H1 (cell line): ENCODE measurements at regions not wholly inside any gene's neighbourhood (a gene's known extent, or its start where the extent isn't known, plus 50 kb on each side); places are given as distances from the start of the nearest gene placed in this dataset.

Experiments
- CTCF ChIA-PET: fragments of 300-600 bp; sonication (Branson Sonifier 250); formaldehyde crosslinking; loops from one replicate; lab custom pipeline; 2021; ENCODE audit not compliant: partially characterized antibody; lab: Charles Lee
- POLR2A ChIA-PET: fragments of 300-600 bp; sonication (Branson Sonifier 250); formaldehyde crosslinking; loops from one replicate; lab custom pipeline; 2021; ENCODE audit warnings: inconsistent platforms; ENCODE audit not compliant: partially characterized antibody; lab: Charles Lee
- DNase-seq, 2 experiments: peaks; one replicate each; pipeline versions ENCODE4 v3.0.0 to v3.0.0-alpha.2; 2010 to 2022; ENCODE audit warnings: low spot score in 2 of 2, low read depth in 1 of 2, mixed read lengths in 1 of 2
- FAIRE-seq: peaks from 2 replicates; lab custom pipeline; 2011; peaks lifted over from hg19 to GRCh38; lab: Jason Lieb, UNC
- H2AFZ ChIP-seq: 2 replicates; pipeline ENCODE4 v1.8.1; 2012; ENCODE audit warnings: low read length, inconsistent platforms
- H2AK5ac ChIP-seq: 2 replicates; pipeline ENCODE4 v1.6.1; 2013; ENCODE audit warnings: low read depth, low read length
- H2BK120ac ChIP-seq: replicated peaks from 2 replicates; pipeline ENCODE3; 2013; ENCODE audit warnings: low read depth, low read length, inconsistent platforms
- H2BK12ac ChIP-seq: 2 replicates; pipeline ENCODE4 v1.6.1; 2013; ENCODE audit warnings: low read depth, low read length
- H2BK15ac ChIP-seq: 2 replicates; pipeline ENCODE4 v1.6.1; 2013; ENCODE audit warnings: low read length
- H2BK20ac ChIP-seq: 2 replicates; pipeline ENCODE4 v1.6.1; 2013; ENCODE audit warnings: low read length
- H2BK5ac ChIP-seq: 2 replicates; pipeline ENCODE4 v1.6.1; 2013; ENCODE audit warnings: low read depth, low read length
- H3K14ac ChIP-seq: 2 replicates; pipeline ENCODE4 v1.6.1; 2013; ENCODE audit warnings: inconsistent platforms; ENCODE audit not compliant: insufficient read length
- H3K18ac ChIP-seq: 2 replicates; pipeline ENCODE4 v1.6.1; 2013; ENCODE audit warnings: low read length; ENCODE audit errors: extremely low read depth
- H3K23ac ChIP-seq: 2 replicates; pipeline ENCODE4 v1.6.1; 2013; ENCODE audit warnings: inconsistent platforms; ENCODE audit not compliant: insufficient read length
- H3K23me2 ChIP-seq: 2 replicates; pipeline ENCODE4 v1.6.1; 2013; ENCODE audit warnings: low read depth, low read length
- H3K27ac ChIP-seq: 2 replicates; pipeline ENCODE4 v1.6.1; 2011; ENCODE audit warnings: low read depth, low read length, inconsistent platforms
- H3K27me3 ChIP-seq, 4 experiments: replicated peaks in 1 of 4; 1 replicate in 1 of 4; 2 replicates in 3 of 4; pipeline versions ENCODE4 v1.6.1 to v1.8.1; 2011 to 2013; ENCODE audit warnings: low read length in 3 of 4, mild to moderate bottlenecking in 3 of 4, inconsistent platforms in 2 of 4, mixed read lengths in 2 of 4, moderate library complexity in 1 of 4; ENCODE audit not compliant: control insufficient read depth in 3 of 4, insufficient read depth in 3 of 4; ENCODE audit errors: extremely low read depth in 1 of 4
- H3K36me3 ChIP-seq, 4 experiments: 2 replicates each; pipeline versions ENCODE4 v1.6.1 to v1.8.1; 2011 to 2013; ENCODE audit warnings: mild to moderate bottlenecking in 4 of 4, low read length in 3 of 4, moderate library complexity in 2 of 4, control low read depth in 1 of 4, inconsistent platforms in 1 of 4; ENCODE audit not compliant: insufficient read depth in 4 of 4, control insufficient read depth in 2 of 4
- H3K4ac ChIP-seq: replicated peaks from 2 replicates; pipeline ENCODE3; 2013; ENCODE audit warnings: low read length, low read depth, mixed read lengths, inconsistent platforms; ENCODE audit not compliant: insufficient read length
- H3K4me1 ChIP-seq, 4 experiments: replicated peaks in 1 of 4; 1 replicate in 1 of 4; 2 replicates in 3 of 4; pipeline versions ENCODE4 v1.6.1 to v1.8.1; 2011 to 2013; ENCODE audit warnings: low read length in 3 of 4, inconsistent platforms in 2 of 4, mixed read lengths in 1 of 4; ENCODE audit not compliant: insufficient read depth in 4 of 4, control insufficient read depth in 3 of 4
- H3K4me2 ChIP-seq, 2 experiments: 2 replicates each; pipeline versions ENCODE4 v1.6.1 to v1.8.1; 2011 to 2013; ENCODE audit warnings: low read depth in 2 of 2, low read length in 2 of 2, control low read depth in 1 of 2, inconsistent platforms in 1 of 2, mild to moderate bottlenecking in 1 of 2; ENCODE audit not compliant: insufficient read depth in 1 of 2
- H3K4me3 ChIP-seq, 4 experiments: fragments of 200-600, 300-600 bp in 1 of 4; sonication (generic), shearing (Covaris generic), sonication (Bioruptor Twin) in 1 of 4; 2 replicates each; pipeline versions ENCODE4 v1.5.1 to v1.8.1; 2011 to 2016; ENCODE audit warnings: low read length in 4 of 4, low read depth in 3 of 4, control low read depth in 2 of 4, inconsistent platforms in 2 of 4, mild to moderate bottlenecking in 2 of 4, mixed read lengths in 1 of 4, moderate library complexity in 1 of 4; ENCODE audit not compliant: insufficient read depth in 2 of 4; ENCODE audit errors: extremely low read depth in 1 of 4
- H3K56ac ChIP-seq: replicated peaks from 2 replicates; pipeline ENCODE3; 2013; ENCODE audit warnings: low read depth, mild to moderate bottlenecking, mixed read lengths, low read length, inconsistent platforms; ENCODE audit not compliant: insufficient read length
- H3K79me1 ChIP-seq: 2 replicates; pipeline ENCODE4 v1.6.1; 2013; ENCODE audit warnings: low read depth, low read length, control low read depth
- H3K79me2 ChIP-seq, 2 experiments: 2 replicates each; pipeline versions ENCODE4 v1.6.1 to v1.8.1; 2012 to 2013; ENCODE audit warnings: low read length in 2 of 2, mild to moderate bottlenecking in 2 of 2, inconsistent platforms in 1 of 2; ENCODE audit not compliant: insufficient read depth in 2 of 2, control insufficient read depth in 1 of 2
- H3K9ac ChIP-seq, 4 experiments: replicated peaks in 1 of 4; 1 replicate in 1 of 4; 2 replicates in 3 of 4; pipeline versions ENCODE4 v1.6.1 to v1.8.1; 2011 to 2013; ENCODE audit warnings: low read depth in 3 of 4, low read length in 3 of 4, control low read depth in 2 of 4, mild to moderate bottlenecking in 2 of 4, moderate library complexity in 2 of 4, inconsistent platforms in 1 of 4; ENCODE audit errors: extremely low read depth in 1 of 4
- H3K9me3 ChIP-seq, 2 experiments: 2 replicates each; pipeline versions ENCODE4 v1.6.1 to v1.8.1; 2012 to 2013; ENCODE audit warnings: mild to moderate bottlenecking in 2 of 2, moderate library complexity in 2 of 2, control low read depth in 1 of 2, inconsistent platforms in 1 of 2, low read depth in 1 of 2, low read length in 1 of 2, mixed read lengths in 1 of 2; ENCODE audit not compliant: insufficient read depth in 2 of 2
- H4K20me1 ChIP-seq, 2 experiments: replicated peaks in 1 of 2; 2 replicates each; pipeline versions ENCODE3 to v1.8.1; 2011 to 2013; ENCODE audit warnings: inconsistent platforms in 2 of 2, low read length in 2 of 2, mild to moderate bottlenecking in 1 of 2; ENCODE audit not compliant: insufficient read depth in 2 of 2, control insufficient read depth in 1 of 2
- H4K5ac ChIP-seq: 2 replicates; pipeline ENCODE4 v1.6.1; 2013; ENCODE audit warnings: low read length, low read depth, mixed read lengths, inconsistent platforms; ENCODE audit not compliant: insufficient read length
- H4K8ac ChIP-seq: 2 replicates; pipeline ENCODE4 v1.8.0; 2013; ENCODE audit warnings: mild to moderate bottlenecking, moderate library complexity, low read length, inconsistent platforms; ENCODE audit not compliant: insufficient read depth; ENCODE audit errors: extremely low read depth
- H4K91ac ChIP-seq: replicated peaks from 2 replicates; pipeline ENCODE3; 2013; ENCODE audit warnings: low read length, mixed read lengths, inconsistent platforms; ENCODE audit not compliant: insufficient read length
- NRF1 ChIP-seq: IDR thresholded peaks from 2 replicates; pipeline ENCODE4 v1.6.1; 2011; ENCODE audit warnings: mild to moderate bottlenecking, low read depth, low read length, improper control_type of control experiment
- SAP30 ChIP-seq: fragments of 300-600 bp; sonication (generic); IDR thresholded peaks from 2 replicates; pipeline ENCODE4 v1.7.1; 2012; ENCODE audit warnings: low read length, moderate library complexity, mild to moderate bottlenecking, inconsistent platforms; ENCODE audit not compliant: insufficient read depth, insufficient replicate concordance
- WGBS, 2 experiments: shearing (Covaris generic) in 1 of 2; methylation state at CpG; one replicate each; pipeline versions ENCODE4 v1.1.6 to v1.1.7; 2013 to 2015; ENCODE audit warnings: low lambda C conversion rate in 2 of 2, mixed read lengths in 2 of 2, inconsistent platforms in 1 of 2, low coverage in 1 of 2, missing lambda C conversion rate in 1 of 2; ENCODE audit not compliant: insufficient replicate concordance in 2 of 2, insufficient coverage in 1 of 2, insufficient read length in 1 of 2; ENCODE audit errors: extremely low coverage in 1 of 2, missing lambda C conversion rate in 1 of 2; 5-methylcytosine and 5-hydroxymethylcytosine counted together

DNA sequence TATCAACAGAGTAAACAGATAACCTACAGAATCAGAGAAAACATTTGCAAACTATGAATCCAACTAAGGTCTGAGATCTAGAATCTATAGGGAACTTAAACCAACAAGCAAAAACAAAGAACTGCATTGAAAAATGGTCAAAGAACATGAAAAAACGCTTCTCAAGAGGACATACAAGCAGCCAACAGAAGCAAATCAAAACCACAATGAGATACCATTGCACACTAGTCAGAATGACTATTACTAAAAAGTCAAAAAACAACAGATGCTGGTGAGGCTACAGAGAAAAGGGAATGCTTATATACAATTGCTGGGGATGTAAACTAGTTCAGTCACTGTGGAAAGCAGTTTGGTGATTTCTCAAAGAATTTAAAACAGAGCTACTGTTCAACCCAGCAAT is 255.7 kb downstream of the TMEM47 start:
- Histone ChIP-seq H2BK5ac (no peak overlapping the region), H3K4me1 (no peaks in the 10 kb centered on the region), H4K91ac (no peak overlapping the region), H4K5ac (no peak overlapping the region), H3K79me1 (no peaks in the 10 kb centered on the region), H3K36me3 (no peaks in the 10 kb centered on the region), H2BK20ac (no peak overlapping the region), H2BK15ac (no peak overlapping the region), H3K56ac (no peak overlapping the region), H3K4me2 (no peak overlapping the region), H3K23me2 (no peaks in the 10 kb centered on the region), H3K27ac (no peak overlapping the region), H2AK5ac (no peak overlapping the region), H2BK12ac (no peak overlapping the region), H2BK120ac (no peak overlapping the region), H3K4ac (no peak overlapping the region), H4K20me1 (no peaks in the 10 kb centered on the region), H2AFZ (no peak overlapping the region), H3K9ac (no peak overlapping the region), H3K18ac (no peak overlapping the region), H3K79me2 (no peaks in the 10 kb centered on the region), H3K23ac (no peak overlapping the region), H3K27me3 (no peaks in the 10 kb centered on the region), H3K14ac (no peak overlapping the region), H3K9me3 (no peaks in the 10 kb centered on the region), H3K4me3 (no peak overlapping the region), H4K8ac (no peak overlapping the region)
- no peak for DNase-seq
- 100% methylated on average over 1 of the region's 1 CpG; no CpG with 5 or more reads in 1 of the 2 experiments for WGBS, 2 experiments
- CTCF ChIA-PET, result no interaction called here
- POLR2A ChIA-PET, result no interaction called here
- FAIRE-seq, result no peak
- no peak for TF ChIP-seq SAP30
- no peak for TF ChIP-seq NRF1
